HG03342 (cell line): ENCODE measurements at regions not wholly inside any gene's neighbourhood (a gene's known extent, or its start where the extent isn't known, plus 50 kb on each side); places are given as distances from the start of the nearest gene placed in this dataset.
A peak's percentile ranks its signal among the peaks of the same experiment; 100 is the strongest.

Experiments
- ATAC-seq: cut with Tn5 transposase; IDR thresholded peaks from one replicate; pipeline ENCODE4 v1.9.1; 2021; ENCODE audit warnings: mild to moderate bottlenecking, moderate library complexity; ENCODE audit not compliant: unreplicated experiment

GRCh38 chr4:137082061-137082460 is 450.2 kb downstream of the PCDH18 start:
- ATAC-seq, result no peak

- no peak for ATAC-seq
Measured at GRCh38 chr4:137076908-137077307, 455.4 kb downstream of the PCDH18 start.

- ATAC-seq, result no peak
Measured at GRCh38 chr4:137075586-137075985, 456.7 kb downstream of the PCDH18 start.

- ATAC-seq, result no peak
Measured at GRCh38 chr4:137070614-137071013, 461.7 kb downstream of the PCDH18 start.

GRCh38 chr4:137069473-137069872 is 462.8 kb downstream of the PCDH18 start:
- ATAC-seq, result peak; percentile 59

GRCh38 chr4:137067735-137068134 is 464.6 kb downstream of the PCDH18 start:
- ATAC-seq, result no peak

GRCh38 chr4:137065311-137065710 is 467.0 kb downstream of the PCDH18 start:
- no peak for ATAC-seq

GRCh38 chr4:137063961-137064360 is 468.3 kb downstream of the PCDH18 start:
- no peak for ATAC-seq

GRCh38 chr4:137043184-137043583 is 489.1 kb downstream of the PCDH18 start:
- ATAC-seq, result no peak

- ATAC-seq, result no peak
Measured at GRCh38 chr4:137039370-137039769, 492.9 kb downstream of the PCDH18 start.

GRCh38 chr4:137032222-137032621 is 500.1 kb downstream of the PCDH18 start:
- ATAC-seq, result no peak

- ATAC-seq, result no peak
Measured at GRCh38 chr4:137029026-137029425, 503.3 kb downstream of the PCDH18 start.

GRCh38 chr4:137025484-137026059 is 506.7 kb downstream of the PCDH18 start:
- no peak for ATAC-seq

- no peak for ATAC-seq
Measured at GRCh38 chr4:137015426-137016409, 516.6 kb downstream of the PCDH18 start.

GRCh38 chr4:137000432-137000831 is 531.9 kb downstream of the PCDH18 start:
- no peak for ATAC-seq

- no peak for ATAC-seq
Measured at GRCh38 chr4:136992032-136992431, 540.3 kb downstream of the PCDH18 start.

GRCh38 chr4:136985683-136986082 is 546.6 kb downstream of the PCDH18 start:
- ATAC-seq, result no peak

GRCh38 chr4:136967069-136967468 is 565.2 kb downstream of the PCDH18 start:
- ATAC-seq, result no peak

- no peak for ATAC-seq
Measured at GRCh38 chr4:136965478-136965877, 566.8 kb downstream of the PCDH18 start.

GRCh38 chr4:136962868-136963267 is 569.4 kb downstream of the PCDH18 start:
- ATAC-seq, result no peak

- no peak for ATAC-seq
Measured at GRCh38 chr4:136946307-136946907, 585.9 kb downstream of the PCDH18 start.

GRCh38 chr4:136939781-136940180 is 592.5 kb downstream of the PCDH18 start:
- no peak for ATAC-seq
